K562 (cell line): ENCODE measurements at regions not wholly inside any gene's neighbourhood (a gene's known extent, or its start where the extent isn't known, plus 50 kb on each side); places are given as distances from the start of the nearest gene placed in this dataset.

ENCODE experiments used
- BCL6 ChIP-seq: fragments of 250-450 bp; sonication (Bioruptor Pico); IDR thresholded peaks from 2 replicates; pipeline ENCODE4 v1.4.0; 2020
- IFI16 ChIP-seq: fragments of 250-450 bp; sonication (Bioruptor Pico); IDR thresholded peaks from 2 replicates; pipeline ENCODE4 v2.1.2; 2022; ENCODE audit warnings: mild to moderate bottlenecking, inconsistent platforms
- MGA ChIP-seq: fragments of 450-650 bp; IDR thresholded peaks from 2 replicates; pipeline ENCODE4 v1.6.1; 2016; ENCODE audit warnings: mild to moderate bottlenecking, moderate library complexity
- ZNF282 ChIP-seq: sonication (generic); formaldehyde crosslinking; IDR thresholded peaks from 2 replicates; pipeline ENCODE4 v1.8.1; 2023; ENCODE audit warnings: missing genetic modification reagents

DNA sequence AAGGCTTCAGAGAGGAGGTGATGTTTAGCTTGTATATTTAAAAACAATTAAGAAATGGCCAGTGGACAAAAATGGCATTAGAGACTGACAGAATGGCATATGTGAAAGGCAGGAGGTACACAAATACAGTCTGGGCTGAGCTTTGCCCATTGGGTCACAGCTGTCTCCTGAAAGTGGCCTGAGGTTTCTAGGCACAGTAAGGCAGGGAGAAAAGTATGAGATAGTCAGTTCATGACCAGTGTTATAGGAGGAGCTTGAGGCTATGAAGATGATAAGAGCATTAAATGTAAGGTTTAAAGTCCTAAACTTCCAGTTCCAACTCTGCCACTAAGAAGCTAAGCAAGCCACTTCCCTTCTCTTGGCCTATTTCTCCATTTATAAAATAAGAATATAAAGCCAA is 111.2 kb upstream of the SETMAR start (continued):
- TF ChIP-seq MGA (no peak), BCL6 (CRISPR knock-in tag) (no peak), IFI16 (no peak), ZNF282 (no peak)
